ENCODE measurements at regions not wholly inside any gene's neighbourhood (a gene's known extent, or its start where the extent isn't known, plus 50 kb on each side); places are given as distances from the start of the nearest gene placed in this dataset.

DNA sequence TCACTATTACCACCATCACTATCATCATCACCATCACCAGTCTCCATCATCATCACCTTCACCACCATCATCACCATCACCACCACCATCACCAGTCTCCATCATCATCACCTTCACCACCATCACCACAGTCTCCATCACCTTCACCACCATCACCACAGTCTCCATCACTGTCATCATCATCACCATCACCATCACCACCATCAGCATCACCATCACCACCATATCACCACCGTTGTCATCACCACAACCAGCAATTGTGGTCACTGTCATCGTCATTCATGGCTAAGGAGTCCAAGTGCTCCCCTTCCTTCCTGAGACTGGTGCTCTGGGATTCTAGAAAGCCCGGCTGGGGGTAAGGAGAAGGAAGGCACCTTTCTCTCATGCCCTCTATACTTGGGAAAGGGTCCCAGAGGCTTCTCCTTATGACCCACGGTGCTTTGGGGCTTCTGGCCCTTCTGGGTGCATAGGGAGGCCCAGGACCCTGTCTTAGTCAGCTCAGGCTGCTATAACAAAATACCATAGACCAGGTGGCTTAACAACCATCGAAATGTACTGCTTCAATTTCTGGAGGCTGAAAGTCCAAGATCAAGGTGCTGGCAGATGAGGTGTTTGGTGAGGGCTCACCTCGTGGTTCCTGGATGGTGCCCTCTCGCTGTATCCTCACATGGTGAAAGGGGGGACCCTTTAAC lies 93.4 kb upstream of the GSE1 start:
- DNase-seq, result no peak

DNA sequence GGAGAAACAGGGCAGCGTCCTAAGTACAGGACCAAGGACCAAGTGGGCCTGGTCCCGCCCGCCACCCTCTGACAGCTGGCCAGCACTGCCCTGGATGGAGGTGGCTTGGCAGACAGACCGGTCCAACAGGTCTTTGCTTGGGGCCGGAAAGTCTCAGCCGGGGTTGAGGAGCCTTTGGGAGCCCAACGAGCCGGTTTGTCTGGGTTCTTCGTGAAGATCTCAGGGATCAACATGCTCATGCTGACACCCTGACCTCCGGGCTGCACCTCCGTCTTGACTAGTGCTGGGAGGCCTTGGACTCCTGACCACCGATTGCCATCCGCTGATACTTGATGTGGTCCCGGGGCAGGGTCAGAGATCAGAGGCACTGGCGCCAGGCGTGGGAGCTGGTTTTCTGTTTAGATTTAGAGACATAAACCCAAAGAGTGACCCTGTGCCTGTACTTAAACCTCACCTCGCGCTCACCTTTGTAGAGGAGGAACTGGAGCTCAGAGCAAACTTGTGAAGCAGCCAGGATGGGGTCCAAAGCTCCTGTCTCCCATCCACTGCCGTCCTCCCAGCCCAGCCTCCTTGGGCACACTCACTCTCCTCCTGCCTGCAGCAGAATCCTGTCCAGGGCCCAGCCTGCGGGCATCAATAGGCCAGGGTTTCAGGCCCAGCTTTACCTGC lies 92.1 kb upstream of the GSE1 start:
- no peak for DNase-seq

DNA sequence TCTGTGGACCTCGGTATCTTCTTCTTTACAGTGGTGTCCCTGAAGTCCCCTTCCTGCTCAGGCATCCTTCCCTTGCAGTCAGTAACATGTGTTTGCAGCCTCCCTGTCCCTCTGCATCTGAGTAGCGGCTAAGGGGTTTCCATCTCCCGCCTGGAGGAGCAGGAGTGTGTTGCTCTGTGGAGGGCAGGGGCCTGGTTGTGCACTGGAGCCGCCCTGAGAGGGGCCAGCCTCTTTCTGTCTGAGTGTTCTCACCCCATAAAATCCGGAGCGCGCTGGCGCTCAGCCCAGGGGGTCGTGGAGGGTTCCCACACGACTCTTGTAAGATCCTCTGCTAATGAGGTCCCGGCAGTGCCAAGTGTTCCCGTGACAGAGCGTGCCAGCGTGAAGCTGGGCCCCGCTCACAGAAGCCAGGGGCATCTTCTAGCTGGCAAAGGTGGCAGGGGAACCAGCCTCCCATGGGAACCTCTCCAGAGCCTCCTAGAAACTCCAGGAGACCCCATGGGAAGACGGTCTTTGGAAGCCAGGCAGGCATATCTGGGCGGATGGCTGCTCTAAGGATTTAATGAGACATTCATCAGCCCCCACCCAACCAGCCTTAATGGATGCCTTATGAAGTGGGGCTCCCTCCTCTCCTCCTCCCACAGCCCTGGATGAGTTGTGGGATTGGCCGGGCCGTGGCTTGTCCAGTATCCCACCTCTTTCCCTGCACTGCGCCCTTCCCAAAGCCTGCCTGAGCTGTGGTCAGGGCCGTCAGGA lies 91.4 kb upstream of the GSE1 start:
- no peak for DNase-seq

DNA sequence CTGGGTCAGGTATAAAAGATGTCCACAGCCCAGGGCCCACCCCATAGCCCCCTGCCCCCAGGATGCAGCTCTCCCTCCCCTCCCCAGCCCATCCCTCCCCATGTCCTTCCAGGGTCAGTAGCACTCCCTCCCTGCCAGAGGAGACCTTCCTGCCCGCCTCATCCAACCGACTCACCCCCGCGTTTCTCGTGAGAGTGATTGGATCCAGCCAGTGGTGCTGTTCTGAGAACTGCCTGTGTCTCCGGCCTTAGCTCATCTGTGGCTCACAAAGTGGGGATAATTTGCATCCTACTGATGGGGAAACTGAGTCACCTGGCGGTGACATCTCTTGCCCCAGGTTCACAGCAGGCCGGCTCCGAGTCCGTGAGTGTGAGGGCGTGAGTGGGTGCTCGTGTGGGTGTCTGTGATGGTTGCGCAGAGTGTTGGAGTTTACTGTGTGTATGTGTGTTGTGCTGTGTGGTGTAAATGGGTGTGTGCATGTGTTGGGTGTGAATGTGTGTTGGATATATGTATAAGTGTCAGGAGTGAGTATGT lies 90.7 kb upstream of the GSE1 start:
- no peak for DNase-seq

DNA sequence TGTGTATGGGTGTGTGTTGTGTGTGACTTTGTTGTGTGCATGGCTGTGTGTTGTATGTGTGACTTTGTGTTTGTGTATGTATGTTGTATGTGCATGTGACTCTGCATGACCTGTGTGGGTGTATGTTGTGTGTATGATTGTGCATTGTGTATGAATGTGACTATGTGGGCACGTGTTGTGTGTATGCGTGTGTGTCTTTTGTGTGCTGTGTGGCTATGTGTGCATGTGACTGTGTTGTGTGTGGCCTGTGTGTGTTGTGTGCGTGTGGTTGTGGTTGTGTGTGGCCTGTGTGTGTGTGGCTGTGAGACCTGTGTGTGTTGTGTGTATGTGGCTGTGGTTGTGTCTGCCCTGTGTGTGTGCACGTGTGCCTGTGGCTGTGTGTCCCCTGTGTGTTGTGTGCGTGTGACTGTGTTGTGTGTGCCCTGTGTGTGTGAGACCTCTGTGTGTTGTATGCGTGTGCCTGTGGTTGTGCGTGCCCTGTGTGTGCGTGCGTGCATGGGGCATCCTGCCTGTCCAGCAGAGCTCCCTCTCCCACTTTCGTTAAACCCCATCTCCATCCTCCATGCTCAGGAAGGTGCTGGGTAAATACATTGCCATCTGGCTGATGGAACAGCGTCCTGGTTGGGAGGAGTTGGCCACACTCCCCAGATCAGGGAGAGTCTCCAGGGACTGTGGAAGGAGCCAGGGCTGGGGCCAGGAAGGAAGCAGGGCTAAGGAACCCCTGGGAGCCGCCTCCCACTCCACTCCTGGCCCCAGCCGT lies 90.1 kb upstream of the GSE1 start:
- DNase-seq, result peak; percentile 53

DNA sequence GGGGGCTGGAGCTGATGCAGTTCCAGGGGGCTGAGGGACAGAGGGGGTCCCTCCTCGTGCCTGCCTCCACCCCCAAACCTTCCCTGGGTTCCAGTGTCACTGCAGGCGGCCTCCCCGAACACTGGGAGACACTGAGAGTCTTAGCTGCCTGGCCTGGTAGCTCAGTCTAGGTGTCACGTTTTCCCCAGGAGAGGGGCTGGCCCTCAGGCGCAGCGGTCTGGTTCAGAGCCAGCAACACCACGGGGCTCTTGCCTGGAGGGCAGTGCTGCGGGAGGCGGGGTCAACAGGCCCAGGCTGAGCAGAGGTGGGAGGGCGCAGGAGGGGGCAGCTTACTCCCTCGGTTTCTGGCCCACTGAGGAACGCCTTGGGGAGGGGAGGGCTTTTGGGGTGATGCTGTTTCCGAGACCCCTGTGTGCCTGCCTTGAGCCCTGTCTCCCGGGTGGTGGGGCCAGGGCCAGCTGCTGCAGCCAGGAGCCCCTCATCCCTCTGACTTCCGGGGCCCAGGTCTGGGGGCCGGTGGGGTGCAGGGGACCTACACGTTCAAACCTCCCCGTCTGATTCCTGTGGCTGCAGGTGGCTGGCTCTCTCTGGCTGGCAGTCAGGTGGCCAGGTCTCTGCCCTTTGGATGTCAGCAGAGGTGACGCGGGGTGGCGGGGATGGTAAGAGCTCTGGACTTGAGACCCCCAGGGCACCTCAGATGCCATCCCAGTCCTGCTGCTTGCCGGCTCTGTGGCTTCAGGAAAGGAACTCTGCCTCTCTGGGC lies 89.3 kb upstream of the GSE1 start:
- DNase-seq, result no peak

DNA sequence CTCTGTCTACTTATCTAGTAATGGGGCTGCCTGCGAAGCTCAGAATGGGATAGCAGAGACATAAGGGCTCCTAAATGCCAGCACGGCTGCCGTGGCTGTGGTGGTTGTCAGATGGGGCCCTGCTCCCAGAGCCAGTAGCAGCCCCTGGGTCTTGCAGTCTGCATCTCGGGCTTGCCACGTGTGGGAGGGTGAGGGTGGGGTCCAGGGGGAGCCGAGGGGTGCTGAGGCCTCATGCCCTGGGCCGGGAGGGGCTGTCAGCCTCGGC lies 88.8 kb upstream of the GSE1 start:
- peak; percentile 57 for DNase-seq

DNA sequence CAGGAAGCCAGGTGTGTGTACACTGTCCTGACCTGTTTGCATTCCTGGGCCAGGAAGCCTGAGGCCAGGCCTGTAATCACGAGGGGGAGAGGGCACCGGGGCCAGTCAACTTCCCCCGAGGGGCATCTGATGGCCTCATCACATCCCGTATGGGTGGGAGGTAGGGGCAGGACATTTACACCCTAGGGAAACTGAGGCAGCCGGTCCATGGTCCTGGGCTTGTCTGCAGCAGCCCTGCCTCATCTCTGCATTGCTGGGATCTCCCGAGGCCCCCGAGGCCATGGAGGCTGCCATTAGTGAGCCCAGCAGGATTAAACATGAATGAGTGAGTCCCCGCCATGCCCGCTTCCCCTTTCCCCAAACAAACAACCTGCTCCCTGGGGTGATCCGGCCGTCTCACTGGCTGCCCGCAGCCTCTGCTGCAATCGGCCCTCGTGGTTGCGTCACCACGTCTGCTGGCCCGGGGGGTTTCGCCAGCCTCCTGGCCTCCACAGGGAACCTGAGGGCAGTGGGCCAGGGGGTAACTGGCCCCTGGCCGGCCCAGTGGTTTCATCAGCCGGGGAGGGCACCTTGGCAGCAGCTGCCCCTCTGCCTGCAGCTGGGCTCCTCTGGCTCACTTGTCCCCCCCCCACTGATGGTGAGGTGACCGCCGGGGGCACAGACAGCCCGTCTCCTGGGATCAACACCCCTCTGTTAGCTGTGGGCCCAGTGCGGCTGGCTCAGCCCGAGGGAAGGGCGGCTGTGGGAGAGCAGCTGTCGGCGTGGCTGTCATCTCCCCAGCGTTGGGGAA lies 88.3 kb upstream of the GSE1 start:
- DNase-seq, result peak; percentile 22

DNA sequence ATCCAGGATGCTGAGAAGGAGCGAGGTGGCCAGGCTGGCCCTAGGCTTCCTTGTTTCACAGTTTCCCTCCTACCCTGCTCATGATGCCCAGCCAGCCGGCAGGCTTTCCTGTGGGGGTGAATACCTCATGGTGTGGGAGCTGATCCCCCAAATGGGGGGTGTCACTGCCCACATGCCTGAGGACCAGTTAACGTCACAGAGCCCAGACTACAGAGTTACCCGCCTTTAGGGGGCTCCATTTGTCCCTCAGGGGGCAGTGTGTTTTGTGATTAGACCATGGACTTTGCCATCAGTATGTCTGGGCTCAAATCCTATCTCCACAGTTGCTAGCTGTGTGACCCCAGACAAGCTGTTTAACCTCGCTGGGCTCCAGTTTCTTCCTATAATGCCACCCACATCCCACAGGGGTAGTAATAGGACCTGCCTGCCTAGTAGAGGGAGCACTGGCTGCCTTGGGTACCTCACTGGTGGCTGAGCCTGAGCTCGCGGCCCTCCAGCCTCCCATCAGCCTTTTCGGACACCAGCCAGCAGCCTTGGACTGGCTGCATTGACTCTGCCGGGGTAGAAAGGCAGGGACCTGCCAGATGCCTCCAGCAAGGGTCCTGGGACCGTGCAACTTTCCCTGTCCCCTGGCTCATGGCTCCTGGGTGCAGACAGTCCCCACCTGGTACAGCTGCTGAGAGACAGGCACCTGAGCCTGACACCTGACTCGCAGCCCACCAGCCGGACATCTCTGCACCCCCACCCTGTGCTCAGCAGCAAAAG lies 87.5 kb upstream of the GSE1 start:
- no peak for DNase-seq

DNA sequence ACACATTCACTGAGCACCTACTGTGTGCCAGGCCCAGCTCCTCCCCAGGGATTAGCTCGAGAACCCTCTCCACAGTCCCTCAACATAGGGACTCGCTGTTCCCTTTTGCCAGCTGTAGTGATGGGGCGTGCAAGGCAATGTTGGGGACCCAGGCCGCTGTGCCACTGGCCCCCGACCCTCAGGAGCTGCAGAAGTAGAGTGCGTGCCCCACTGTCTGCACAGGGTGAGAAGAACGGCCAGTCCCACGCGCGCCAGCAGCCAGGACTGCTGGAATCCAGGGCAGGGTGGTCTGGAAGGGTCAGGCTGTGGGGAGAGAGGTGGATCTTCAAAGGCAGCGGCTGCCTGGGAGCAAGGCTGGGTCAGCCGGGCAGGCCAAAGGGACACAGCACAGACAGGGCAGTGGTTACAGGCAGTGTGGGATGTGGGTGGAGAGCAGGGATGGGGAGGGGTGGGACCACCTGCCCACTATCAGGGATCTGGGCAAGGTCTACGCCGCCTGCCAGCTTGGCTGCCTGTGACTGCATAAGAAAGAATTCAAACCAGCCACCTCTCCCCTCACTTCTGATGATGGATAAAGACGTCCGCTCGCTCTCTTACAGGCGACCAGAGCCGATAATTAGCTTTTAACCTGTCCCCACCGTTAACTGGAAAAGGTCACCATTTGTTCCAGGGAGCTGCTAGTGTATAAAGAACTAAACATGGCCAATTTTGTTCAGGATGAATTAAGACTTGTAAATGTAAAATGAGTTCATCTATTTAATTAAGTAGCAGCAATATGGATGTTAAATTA lies 86.7 kb upstream of the GSE1 start:
- DNase-seq, result no peak

DNA sequence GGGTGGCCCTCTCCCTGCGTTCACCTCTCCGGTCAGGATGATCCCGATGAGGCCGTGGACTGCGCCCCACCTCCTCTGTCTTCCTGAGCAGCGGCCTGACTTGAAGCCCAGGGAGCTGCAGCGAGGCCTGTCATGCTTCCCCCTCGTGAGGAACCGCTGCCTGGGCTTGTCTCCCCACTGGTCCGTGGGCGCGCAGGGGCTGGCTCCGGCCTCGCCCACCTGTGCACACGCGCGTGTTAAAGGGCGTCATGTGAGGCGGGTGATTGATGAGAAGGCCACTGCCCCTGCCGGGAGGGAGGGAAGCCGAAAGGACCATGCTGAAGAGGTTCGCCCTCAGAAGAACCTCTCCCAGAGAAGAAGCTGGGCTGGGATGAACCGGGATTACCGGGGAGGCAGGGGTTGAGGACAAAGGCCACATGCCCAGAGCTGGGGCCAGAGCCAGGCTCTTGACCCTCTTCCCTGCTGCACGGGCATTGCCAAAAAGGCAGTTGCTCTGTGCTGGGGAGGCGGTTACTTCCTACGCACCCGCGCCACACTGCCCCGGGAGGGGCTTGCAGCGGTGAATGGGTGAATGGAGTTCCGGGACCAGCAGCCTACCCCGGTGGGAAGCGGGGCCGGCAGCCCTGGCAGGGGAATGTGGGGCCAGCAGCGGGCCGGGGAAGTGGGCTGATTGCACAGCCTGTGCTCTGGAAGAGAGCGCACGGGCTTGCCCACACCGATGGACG lies 85.9 kb upstream of the GSE1 start:
- DNase-seq, result no peak

DNA sequence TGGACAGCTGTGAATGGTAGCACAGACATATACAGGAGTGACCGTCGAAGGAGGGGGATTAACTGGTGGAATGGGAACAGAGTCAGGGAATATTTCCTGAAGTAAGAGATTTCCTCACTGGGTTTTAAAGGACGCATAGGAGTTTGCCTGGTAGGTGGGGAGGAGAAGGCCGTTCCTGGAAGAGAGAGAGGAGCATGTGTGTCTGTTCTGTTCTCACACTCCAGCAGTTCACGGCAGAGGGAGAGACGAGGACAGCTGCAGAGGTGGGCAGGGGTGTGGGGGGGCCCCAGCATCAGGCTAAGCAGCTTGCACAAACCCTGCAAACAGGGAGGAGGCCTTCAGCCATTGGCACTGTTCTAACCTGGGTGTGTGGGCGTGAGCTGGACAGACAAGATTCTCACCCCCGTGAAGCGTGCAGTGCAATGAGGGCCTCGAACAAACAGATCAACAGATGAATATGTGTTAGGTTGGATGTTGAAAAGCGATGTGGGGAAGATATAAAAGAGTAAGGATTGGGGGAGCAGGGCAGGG lies 85.3 kb upstream of the GSE1 start:
- DNase-seq, result no peak

DNA sequence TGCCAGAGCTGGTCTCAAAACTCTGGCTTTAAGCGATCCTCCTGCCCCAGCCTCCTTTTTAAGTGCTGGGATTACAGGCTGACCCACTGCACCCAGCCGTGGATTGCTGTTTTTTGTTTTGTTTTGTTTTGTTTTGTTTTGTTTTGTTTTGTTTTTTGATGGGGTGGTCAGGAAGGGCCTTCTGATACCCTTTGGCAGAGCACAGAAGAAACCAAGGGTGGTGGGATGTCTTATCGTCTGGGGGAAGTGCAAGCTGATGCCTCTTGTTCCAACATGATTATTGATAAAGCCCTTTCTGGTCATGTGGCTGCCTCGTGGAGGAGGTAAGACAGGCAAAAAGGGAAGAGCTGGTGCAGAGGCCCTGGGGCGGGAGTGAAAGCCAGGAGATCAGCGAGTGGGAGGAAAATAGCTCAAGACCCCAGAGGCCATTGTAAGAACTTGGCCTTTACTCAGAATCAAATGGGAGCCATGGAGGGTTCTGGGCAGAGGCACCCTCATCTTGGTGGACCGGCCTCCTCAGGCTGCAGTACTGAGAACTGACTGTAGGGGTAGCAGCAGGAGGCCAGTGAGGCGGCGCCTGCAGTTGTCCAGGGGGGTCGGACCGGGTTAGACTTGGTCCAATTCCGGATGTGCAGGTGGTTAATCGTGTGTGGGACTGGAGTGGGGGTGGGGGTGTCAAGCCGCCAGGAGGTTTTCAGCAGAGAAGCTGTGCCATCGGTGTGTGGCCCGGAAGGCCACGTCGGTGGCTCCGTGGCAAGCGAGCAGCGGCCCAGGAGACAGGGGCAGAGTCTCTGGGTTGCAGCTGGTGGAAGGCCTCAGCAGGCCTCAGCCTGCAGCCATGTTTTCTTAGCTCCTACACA lies 84.4 kb upstream of the GSE1 start:
- no peak for DNase-seq

DNA sequence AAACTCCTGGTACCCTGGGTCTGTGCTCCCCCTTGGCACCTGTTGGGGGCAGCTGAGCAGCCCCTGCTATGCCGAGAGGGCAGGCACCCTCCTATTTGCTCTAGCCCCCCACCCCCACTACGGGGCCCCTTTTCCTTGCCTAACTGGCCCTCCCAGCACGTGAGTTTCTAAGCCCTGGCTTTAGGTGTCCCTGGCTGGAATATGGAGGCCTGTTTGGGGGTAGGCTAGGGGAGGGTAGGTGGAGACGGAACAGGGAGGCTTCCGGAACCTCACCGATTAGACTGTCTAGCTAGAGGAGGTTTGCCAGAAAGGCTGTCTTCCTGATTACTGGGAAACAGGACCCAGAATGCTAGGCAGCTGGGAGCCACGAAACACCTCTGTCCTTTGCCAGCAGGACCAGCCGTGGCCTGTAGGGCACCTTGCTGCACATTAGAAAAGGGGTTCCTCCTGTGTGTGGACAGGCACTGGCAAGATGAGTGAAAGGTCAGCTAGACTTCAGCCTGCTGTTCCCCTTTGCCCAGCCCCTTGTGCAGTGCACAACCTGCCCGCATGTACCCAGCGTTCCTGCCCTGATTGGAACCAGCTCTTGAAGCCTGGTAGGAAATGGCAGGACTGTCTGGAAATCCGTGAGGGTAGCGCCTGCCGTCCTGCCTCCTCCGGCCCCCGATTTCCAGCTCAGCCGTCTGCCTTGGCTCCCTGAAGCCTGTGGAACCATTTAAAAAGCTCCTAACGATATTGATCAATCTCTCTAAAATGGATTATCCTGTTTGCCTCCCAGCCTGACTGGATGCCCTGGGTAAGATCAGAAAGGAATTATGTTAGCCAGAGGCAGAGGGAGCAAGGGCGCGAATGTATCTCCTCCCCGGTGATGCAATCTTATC lies 83.4 kb upstream of the GSE1 start:
- DNase-seq, result no peak

DNA sequence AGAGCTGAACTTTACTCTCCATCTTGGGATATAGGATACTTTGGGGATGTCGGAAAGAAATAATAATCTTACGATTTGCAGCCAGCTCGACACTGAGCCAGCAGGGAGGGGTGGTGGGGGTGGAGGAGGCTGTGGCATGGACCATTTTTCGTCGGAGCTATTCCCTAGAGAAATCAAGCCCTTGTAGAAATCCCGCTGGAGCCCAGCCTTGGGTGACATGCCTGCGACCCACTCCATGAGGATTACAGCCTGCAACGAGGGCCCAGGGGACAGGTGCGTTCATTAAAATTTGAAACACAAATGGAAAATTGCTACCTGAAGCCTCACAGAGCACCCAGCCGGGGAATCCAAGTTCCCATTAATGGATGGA lies 82.8 kb upstream of the GSE1 start:
- no peak for DNase-seq

DNA sequence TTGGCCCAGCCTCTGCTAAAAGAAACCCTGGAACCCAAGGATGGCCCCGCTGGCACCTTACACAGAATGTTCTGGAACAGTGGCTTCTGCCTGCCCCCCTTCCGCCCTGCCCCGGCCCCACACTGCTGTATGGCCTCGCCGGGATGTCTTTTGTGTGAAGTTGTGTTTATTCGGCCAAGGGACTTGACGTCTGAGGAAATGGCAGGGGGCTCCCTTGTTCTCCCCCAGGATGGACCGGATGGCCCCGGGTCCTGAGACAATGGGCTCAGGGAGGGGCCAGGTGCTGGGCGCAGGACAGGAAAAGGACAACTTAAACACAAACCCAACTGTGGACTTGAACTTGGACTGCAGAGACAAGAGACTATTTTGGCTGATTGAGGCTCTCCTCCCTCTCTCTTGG lies 81.6 kb upstream of the GSE1 start:
- DNase-seq, result no peak

DNA sequence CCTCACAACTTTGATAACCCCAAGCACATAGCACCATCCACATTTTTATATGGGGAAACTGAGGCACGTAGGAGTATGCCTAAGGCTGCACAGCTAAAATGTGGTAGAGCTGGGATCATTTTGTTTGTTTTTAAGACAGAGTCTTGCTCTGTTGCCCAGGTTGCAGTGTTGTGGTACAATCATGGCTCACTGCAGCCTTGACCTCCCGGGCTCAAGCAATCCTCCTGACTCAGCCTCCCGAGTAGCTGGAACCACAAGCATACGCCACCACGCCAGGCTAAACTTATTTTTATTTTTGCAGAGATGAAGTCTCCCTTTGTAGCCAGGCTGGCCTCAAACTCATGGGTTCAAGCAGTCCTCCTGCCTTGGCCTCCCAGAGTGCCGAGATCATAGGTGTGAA lies 81.0 kb upstream of the GSE1 start:
- DNase-seq, result no peak

Measured in NCI-H1694 treated with DMSO at 0.1 percent for 48 hours (cell line).